Epithelial cell of proximal tubule (primary cell): ENCODE measurements at regions not wholly inside any gene's neighbourhood (a gene's known extent, or its start where the extent isn't known, plus 50 kb on each side); places are given as distances from the start of the nearest gene placed in this dataset.

Experiments
- DNase-seq: peaks from one replicate; pipeline ENCODE4 v3.0.0-alpha.2; 2011; ENCODE audit warnings: low read depth
- H3K4me3 ChIP-seq: 2 replicates; pipeline ENCODE4 v1.5.1; 2011; ENCODE audit warnings: low read depth, mild to moderate bottlenecking, low read length
- TF ChIP-seq, protein P1 (sequence below): conservative IDR thresholded peaks from 2 replicates; pipeline ENCODE4 v1.5.1; 2012; ENCODE audit warnings: low read depth, mild to moderate bottlenecking, low read length

DNA sequence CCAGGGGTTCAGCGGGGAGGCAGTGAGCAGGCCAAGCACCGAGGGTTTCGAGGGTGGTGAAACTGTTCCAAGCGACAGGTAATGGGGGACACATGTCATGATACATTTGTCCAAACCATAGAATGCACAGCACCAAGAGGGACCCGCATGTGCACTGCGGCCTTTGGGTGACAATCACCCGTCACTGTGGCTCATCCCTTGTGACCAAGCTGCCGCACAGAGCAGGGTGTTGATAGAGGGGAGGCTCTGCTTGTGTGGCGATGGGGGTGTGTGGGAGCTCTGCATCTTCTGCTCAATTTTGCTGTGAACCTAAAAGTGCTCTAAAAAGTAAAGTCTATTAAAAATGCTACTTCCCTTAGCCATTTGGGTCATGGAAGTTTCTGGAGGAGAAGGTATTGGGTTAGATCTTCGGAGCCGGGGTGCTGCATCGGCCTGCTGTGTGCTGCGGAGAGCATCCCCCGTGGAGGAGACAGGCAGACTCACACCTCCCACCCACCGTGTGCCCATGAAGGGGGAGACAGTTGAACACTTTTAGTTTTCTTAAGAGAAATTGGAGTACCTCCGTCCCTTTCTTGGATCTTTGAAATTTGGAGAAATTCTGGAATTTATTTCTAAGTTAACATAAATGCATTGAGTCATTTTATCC is 280.4 kb upstream of the IRX2 start:
- TF ChIP-seq, protein P1, sequence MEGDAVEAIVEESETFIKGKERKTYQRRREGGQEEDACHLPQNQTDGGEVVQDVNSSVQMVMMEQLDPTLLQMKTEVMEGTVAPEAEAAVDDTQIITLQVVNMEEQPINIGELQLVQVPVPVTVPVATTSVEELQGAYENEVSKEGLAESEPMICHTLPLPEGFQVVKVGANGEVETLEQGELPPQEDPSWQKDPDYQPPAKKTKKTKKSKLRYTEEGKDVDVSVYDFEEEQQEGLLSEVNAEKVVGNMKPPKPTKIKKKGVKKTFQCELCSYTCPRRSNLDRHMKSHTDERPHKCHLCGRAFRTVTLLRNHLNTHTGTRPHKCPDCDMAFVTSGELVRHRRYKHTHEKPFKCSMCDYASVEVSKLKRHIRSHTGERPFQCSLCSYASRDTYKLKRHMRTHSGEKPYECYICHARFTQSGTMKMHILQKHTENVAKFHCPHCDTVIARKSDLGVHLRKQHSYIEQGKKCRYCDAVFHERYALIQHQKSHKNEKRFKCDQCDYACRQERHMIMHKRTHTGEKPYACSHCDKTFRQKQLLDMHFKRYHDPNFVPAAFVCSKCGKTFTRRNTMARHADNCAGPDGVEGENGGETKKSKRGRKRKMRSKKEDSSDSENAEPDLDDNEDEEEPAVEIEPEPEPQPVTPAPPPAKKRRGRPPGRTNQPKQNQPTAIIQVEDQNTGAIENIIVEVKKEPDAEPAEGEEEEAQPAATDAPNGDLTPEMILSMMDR: no peak
- no peak overlapping the region for H3K4me3 ChIP-seq
- no peak for DNase-seq

DNA sequence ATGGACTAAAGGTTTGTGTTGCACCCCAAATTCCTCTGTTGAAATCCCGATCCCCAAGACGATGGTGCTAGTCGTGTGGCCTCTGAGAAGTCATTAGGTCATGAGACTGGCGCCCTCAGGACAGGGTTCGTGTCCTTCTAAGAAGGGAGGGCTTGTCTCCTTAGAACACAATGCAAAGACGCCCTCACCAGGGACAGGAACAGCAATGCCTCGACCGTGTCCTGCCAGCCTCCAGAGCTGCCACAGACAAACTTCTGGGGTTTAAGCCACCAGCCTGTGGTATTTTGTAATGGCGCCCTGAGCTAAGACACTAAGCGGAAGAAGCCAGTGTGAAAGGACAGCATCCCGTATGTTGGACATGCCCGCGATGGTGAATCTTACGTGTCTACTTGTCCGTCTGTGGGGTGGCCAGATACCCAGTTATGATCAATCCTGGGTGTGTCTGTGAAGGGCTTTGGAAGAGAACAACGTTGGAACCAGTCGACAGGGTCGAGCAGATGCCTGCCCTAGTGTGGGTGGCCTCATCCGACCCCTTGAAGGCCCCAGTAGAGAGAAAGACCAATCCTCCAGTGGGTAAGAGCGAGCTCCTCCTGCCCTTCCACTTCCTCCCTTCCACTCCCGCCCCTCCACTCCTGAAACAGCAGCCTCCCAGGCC is 279.2 kb upstream of the IRX2 start:
- TF ChIP-seq, protein P1: no peak
- no peak for DNase-seq
- H3K4me3 ChIP-seq: no peak overlapping the region

DNA sequence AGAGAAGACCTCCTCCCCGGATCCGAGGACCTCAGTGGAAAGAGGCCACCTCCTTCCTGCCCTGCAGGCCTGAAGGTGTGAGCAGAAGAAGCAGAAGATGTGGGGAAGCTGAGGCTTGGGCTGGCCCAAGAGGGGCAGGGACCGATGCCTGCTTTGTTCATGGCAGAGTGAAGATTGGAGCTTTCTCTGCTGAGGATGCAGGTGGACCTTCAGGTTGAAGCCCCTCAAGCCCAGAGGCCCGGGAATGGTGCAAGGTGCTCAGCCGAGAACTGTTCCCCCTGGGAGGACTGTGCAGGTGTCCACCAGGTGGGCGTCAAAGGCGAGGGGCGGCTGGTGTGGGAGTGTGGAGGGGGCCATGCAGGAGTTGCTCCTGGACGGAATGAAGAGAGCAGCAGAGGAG is 277.9 kb upstream of the IRX2 start:
- TF ChIP-seq, protein P1: no peak
- DNase-seq: no peak
- H3K4me3 ChIP-seq: no peak overlapping the region

DNA sequence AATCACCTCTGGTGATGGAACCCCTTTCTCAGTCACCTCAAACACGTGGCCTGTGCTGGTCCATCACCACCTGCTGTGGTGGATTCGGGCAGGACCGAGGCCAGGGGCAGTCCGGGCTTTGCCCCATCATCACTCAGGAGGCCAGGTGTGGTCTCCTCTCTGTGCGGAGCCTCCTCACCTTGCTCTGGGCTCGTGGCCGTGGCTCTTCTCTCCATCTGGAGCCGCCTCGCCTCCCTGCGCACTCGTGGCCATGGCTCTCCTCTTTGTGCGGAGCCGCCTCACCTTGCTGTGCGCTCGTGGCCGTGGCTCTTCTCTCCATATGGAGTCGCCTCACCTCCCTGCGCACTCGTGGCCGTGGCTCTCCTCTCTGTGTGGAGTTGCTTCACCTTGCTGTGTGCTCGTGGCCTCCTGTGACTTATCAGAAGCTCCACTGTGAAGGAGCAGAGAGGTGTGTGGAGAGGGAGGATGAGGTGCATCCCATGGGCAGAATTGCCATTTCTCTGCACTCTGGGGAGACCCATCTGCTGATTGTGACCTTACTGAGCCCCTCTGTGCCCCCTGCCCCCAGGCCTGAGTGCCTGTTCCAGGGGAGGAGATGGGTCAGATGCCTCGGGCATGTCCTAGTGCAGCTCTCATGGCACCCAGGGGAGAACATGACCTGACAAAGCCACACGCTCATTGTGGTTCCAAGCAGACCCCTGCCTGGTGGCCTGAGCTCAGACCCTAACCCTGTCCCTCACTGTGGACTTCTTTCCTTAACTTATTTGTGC is 276.6 kb upstream of the IRX2 start:
- DNase-seq: no peak
- TF ChIP-seq, protein P1: no peak
- no peak overlapping the region for H3K4me3 ChIP-seq

DNA sequence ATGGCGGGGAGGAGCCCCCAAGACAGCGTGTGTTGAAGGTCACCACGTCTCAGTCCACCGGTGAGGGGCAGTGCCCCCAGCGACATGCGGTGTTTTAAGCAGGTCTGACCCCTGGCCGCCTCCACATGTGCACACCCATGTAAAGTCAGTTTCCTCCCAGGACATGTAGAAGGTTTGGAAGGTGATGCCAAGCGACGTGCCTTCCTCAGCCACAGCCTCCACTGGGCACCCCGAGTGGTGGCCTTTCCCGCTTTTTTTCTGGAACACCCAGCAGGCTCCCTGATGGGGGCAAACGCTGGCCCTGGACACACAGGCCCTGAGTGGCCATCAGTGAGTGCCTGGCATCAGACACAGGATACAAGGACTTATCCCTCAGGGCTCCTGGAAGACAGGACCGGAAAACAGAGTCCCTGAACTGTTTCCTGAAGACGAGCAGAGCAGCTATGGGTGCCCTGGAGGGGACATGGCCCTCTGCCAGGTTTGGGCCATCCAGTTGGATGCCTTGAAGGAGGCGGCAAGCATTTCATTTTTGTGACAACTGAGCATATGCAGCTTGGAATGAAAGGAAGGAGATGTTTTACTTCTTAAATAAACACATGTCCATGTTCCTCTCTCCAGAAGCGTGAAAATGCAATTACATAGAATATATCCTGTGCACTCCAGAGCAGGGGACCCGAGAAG is 275.8 kb upstream of the IRX2 start:
- H3K4me3 ChIP-seq: no peak overlapping the region

DNA sequence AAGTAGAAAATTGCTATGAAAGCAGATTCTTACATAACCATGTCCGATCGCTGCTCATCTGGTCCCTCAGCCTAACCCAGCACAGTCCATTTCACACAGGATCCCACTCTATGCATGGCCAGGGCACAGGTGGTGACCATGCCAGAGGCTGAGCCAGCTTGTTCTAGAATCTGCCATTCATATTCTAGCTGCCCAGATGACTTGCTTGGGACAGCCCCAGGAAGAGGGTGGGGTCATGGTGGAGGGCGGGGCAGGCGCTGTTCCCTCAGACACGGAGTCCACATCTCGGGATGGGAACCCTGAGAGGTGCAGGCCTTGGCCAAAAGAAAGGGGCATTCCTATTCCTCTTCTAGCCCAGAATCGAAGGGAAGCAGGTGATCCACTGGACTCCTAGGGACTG is 275.2 kb upstream of the IRX2 start:
- DNase-seq: no peak
- TF ChIP-seq, protein P1: no peak

More for the DNA sequence above, 275.8 kb upstream of the IRX2 start:
- TF ChIP-seq, protein P1: no peak
- no peak for DNase-seq

More for the DNA sequence above, 275.2 kb upstream of the IRX2 start:
- no peak overlapping the region for H3K4me3 ChIP-seq
